ENCODE measurements at regions not wholly inside any gene's neighbourhood (a gene's known extent, or its start where the extent isn't known, plus 50 kb on each side); places are given as distances from the start of the nearest gene placed in this dataset.

DNA sequence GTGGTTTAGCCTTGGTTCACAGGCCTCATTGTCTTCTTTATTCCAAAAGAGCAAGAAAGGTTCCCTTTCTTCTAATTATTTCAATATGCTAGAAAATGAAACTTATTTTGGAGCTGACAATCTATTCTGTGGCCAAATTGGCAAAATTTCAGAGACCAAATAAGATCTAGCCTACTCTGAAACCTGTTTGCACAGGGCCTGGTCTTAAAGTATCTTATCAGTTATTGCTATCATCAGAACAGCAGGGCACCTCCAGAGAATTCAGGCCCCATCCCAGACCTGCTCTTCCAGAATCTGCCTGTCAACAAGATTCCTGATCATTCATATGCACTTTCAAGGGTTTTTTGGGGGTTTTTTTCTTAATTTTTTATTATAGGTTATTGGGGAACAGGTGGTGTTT is 198.7 kb downstream of the ANAPC1 start:
- Histone ChIP-seq H3F3A (ENCODE audit: low read depth) (no peaks in the 10 kb centered on the region), H3K4me3 (no peak overlapping the region), H3K79me2 (ENCODE audit: low read depth) (no peaks in the 10 kb centered on the region), H3K27me3 (no peaks in the 10 kb centered on the region), H3K9me3 (ENCODE audit: low read depth) (no peaks in the 10 kb centered on the region), H3K27ac (no peak overlapping the region), H4K20me1 (ENCODE audit: low read depth) (no peaks in the 10 kb centered on the region), H3K4me2 (no peak overlapping the region), H3K4me1 (no peaks in the 10 kb centered on the region), H2AFZ (replicated peaks) (no peak overlapping the region), H3K36me3 (no peaks in the 10 kb centered on the region), H3K9ac (no peak overlapping the region)
- DNase-seq (ENCODE audit: low spot score) = no peak
- H3K27me3 Mint-ChIP-seq (ENCODE audit: insufficient read depth, low read depth) = peaks cover 4% of the 10 kb centered on the region
- H3K36me3 Mint-ChIP-seq = no peaks in the 10 kb centered on the region
- TF ChIP-seq EZH2phosphoT487 (IDR thresholded peaks at IDR 0.05) (no peak), EZH2 (IDR thresholded peaks at IDR 0.05) (no peak)
- TF ChIP-seq, protein P1, sequence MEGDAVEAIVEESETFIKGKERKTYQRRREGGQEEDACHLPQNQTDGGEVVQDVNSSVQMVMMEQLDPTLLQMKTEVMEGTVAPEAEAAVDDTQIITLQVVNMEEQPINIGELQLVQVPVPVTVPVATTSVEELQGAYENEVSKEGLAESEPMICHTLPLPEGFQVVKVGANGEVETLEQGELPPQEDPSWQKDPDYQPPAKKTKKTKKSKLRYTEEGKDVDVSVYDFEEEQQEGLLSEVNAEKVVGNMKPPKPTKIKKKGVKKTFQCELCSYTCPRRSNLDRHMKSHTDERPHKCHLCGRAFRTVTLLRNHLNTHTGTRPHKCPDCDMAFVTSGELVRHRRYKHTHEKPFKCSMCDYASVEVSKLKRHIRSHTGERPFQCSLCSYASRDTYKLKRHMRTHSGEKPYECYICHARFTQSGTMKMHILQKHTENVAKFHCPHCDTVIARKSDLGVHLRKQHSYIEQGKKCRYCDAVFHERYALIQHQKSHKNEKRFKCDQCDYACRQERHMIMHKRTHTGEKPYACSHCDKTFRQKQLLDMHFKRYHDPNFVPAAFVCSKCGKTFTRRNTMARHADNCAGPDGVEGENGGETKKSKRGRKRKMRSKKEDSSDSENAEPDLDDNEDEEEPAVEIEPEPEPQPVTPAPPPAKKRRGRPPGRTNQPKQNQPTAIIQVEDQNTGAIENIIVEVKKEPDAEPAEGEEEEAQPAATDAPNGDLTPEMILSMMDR (IDR thresholded peaks at IDR 0.05) = no peak
- H3K27ac Mint-ChIP-seq = no peak overlapping the region
- no peaks in the 10 kb centered on the region for H3K4me1 Mint-ChIP-seq
- H3K4me3 Mint-ChIP-seq = no peak overlapping the region
- H3K9me3 Mint-ChIP-seq = peaks cover 10% of the 10 kb centered on the region

DNA sequence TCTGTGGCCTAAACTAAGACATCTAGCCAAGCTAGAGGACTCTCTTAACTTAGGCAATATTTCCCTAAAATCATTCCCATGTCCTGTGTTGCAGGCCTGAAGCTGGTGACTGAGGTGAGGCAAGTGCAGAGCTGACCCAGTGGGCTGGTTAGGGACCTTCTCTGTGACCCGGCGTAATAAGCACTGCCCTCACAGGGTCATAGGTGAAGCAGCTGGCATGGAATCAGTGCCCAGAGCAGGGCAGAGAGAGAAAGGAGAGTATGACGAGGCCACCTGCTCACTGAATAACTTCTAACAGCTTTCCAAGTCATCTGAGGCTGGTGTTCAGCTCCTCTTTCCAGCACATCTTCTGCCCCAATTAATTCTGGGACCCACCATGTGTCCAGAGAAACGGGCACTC is 197.0 kb downstream of the ANAPC1 start:
- Mint-ChIP-seq H3K27me3 (ENCODE audit: insufficient read depth, low read depth) (peaks cover 5% of the 10 kb centered on the region), H3K27ac (no peak overlapping the region), H3K4me1 (no peaks in the 10 kb centered on the region), H3K9me3 (peaks cover 6% of the 10 kb centered on the region), H3K4me3 (no peak overlapping the region), H3K36me3 (no peaks in the 10 kb centered on the region)
- Histone ChIP-seq H2AFZ (replicated peaks) (no peak overlapping the region), H3K36me3 (no peaks in the 10 kb centered on the region), H3K27ac (no peak overlapping the region), H3K27me3 (no peaks in the 10 kb centered on the region), H3K4me3 (no peak overlapping the region), H3K79me2 (ENCODE audit: low read depth) (no peaks in the 10 kb centered on the region), H3K4me1 (no peaks in the 10 kb centered on the region), H4K20me1 (ENCODE audit: low read depth) (no peaks in the 10 kb centered on the region), H3F3A (ENCODE audit: low read depth) (no peaks in the 10 kb centered on the region), H3K9ac (no peak overlapping the region), H3K4me2 (no peak overlapping the region), H3K9me3 (ENCODE audit: low read depth) (no peaks in the 10 kb centered on the region)
- TF ChIP-seq, protein P1 (IDR thresholded peaks at IDR 0.05) = no peak
- TF ChIP-seq EZH2phosphoT487 (IDR thresholded peaks at IDR 0.05) (no peak), EZH2 (IDR thresholded peaks at IDR 0.05) (no peak)
- no peak for DNase-seq (ENCODE audit: low spot score)

DNA sequence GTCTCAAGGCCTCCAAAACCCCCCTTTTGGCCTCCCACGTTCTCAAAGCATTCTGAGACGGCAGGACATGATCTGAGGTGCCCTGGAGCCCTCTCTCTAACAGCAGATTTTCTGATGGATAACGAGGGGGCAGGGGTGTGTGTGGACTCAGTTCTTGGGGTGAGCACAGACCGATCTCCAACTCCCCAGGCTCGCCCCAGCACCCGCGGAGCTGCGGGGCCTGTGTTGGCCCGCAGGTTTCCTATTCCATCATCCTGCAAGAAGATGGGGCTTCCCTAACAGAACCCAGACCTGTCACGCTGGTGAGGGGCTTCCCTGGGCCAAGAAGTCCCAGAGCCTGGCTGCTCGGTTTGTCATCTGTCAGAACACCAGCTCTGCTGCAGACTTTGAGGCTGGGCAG is 196.1 kb downstream of the ANAPC1 start:
- H4K20me1 ChIP-seq (ENCODE audit: low read depth) = no peaks in the 10 kb centered on the region
- Mint-ChIP-seq H3K36me3 (no peaks in the 10 kb centered on the region), H3K4me3 (no peak overlapping the region), H3K27me3 (ENCODE audit: insufficient read depth, low read depth) (peaks cover 3% of the 10 kb centered on the region), H3K27ac (no peak overlapping the region), H3K4me1 (no peaks in the 10 kb centered on the region), H3K9me3 (peaks cover 4% of the 10 kb centered on the region)
- H3K9me3 ChIP-seq (ENCODE audit: low read depth) = no peaks in the 10 kb centered on the region
- DNase-seq (ENCODE audit: low spot score) = no peak
- no peak overlapping the region for H2AFZ ChIP-seq (replicated peaks)
- no peak overlapping the region for H3K9ac ChIP-seq
- no peaks in the 10 kb centered on the region for H3F3A ChIP-seq (ENCODE audit: low read depth)
- H3K36me3 ChIP-seq = no peaks in the 10 kb centered on the region
- no peak overlapping the region for H3K4me2 ChIP-seq
- no peaks in the 10 kb centered on the region for H3K79me2 ChIP-seq (ENCODE audit: low read depth)
- H3K27ac ChIP-seq = no peak overlapping the region
- H3K4me3 ChIP-seq = no peak overlapping the region
- H3K4me1 ChIP-seq = no peaks in the 10 kb centered on the region
- H3K27me3 ChIP-seq = no peaks in the 10 kb centered on the region
- TF ChIP-seq, protein P1 (IDR thresholded peaks at IDR 0.05) = no peak
- no peak for TF ChIP-seq EZH2phosphoT487 (IDR thresholded peaks at IDR 0.05)
- no peak for TF ChIP-seq EZH2 (IDR thresholded peaks at IDR 0.05)

Measured in neural progenitor cell (in vitro differentiated cells).